B cell (primary cell): ENCODE measurements at regions not wholly inside any gene's neighbourhood (a gene's known extent, or its start where the extent isn't known, plus 50 kb on each side); places are given as distances from the start of the nearest gene placed in this dataset.

Experiments used
- ATAC-seq: fragments of 200-7000 bp; cut with Tn5 transposase; one replicate; pipeline ENCODE4 v1.10.0; 2021; ENCODE audit warnings: low read depth, mild to moderate bottlenecking, moderate number of reproducible peaks, moderate library complexity
- CTCF ChIA-PET: fragments of 350-600 bp; sonication (Branson Sonifier 250); formaldehyde crosslinking; loops from one replicate; lab custom pipeline; 2021; ENCODE audit warnings: antibody characterized with exemption, inconsistent platforms; lab: Charles Lee
- POLR2A ChIA-PET: fragments of 350-600 bp; sonication (Branson Sonifier 250); formaldehyde crosslinking; loops from one replicate; lab custom pipeline; 2021; ENCODE audit warnings: antibody characterized with exemption; lab: Charles Lee
- DNase-seq: peaks from one replicate; pipeline ENCODE4 v3.0.0; 2013
- H2AFZ ChIP-seq: 2 replicates; pipeline ENCODE4 v1.6.1; 2012; ENCODE audit warnings: mild to moderate bottlenecking, low read depth, low read length; ENCODE audit not compliant: insufficient read depth, poor library complexity, severe bottlenecking
- H3K27ac ChIP-seq, 2 donors: 1 replicate in 1 of 2; 2 replicates in 1 of 2; pipeline ENCODE4 v1.5.1; 2012 to 2013; ENCODE audit warnings: low read length in 2 of 2, mild to moderate bottlenecking in 2 of 2, moderate library complexity in 1 of 2
- H3K27me3 ChIP-seq, 4 experiments: fragments of 200-600 bp in 1 of 4; sonication (generic) in 1 of 4; replicated peaks in 1 of 4; 1 replicate in 2 of 4; 2 replicates in 2 of 4; pipeline versions ENCODE4 v1.6.1 to v1.7.0; 2013 to 2016; ENCODE audit warnings: low read length in 3 of 4, mild to moderate bottlenecking in 2 of 4, mixed read lengths in 1 of 4, moderate library complexity in 1 of 4; ENCODE audit not compliant: insufficient read depth in 4 of 4, control insufficient read depth in 3 of 4; ENCODE audit errors: control extremely low read depth in 1 of 4
- H3K36me3 ChIP-seq, 2 experiments: replicated peaks in 1 of 2; 1 replicate in 1 of 2; 2 replicates in 1 of 2; pipeline versions ENCODE4 v1.6.1 to v1.7.1; 2013; ENCODE audit warnings: low read length in 1 of 2; ENCODE audit not compliant: insufficient read depth in 2 of 2, control insufficient read depth in 1 of 2; ENCODE audit errors: control extremely low read depth in 1 of 2, extremely low read depth in 1 of 2
- H3K4me1 ChIP-seq, 2 donors: fragments of 200-600 bp in 1 of 2; sonication (generic) in 1 of 2; 1 replicate in 1 of 2; 2 replicates in 1 of 2; pipeline versions ENCODE4 v1.5.1 to v1.6.1; 2013 to 2017; ENCODE audit warnings: low read length in 2 of 2; ENCODE audit not compliant: control insufficient read depth in 2 of 2, insufficient read depth in 2 of 2
- H3K4me2 ChIP-seq: replicated peaks from 2 replicates; pipeline ENCODE3; 2012; ENCODE audit warnings: mild to moderate bottlenecking, low read depth, low read length; ENCODE audit not compliant: poor library complexity, severe bottlenecking
- H3K4me3 ChIP-seq, 5 experiments: fragments of 200-600 bp in 1 of 5; sonication (generic) in 1 of 5; 1 replicate in 3 of 5; 2 replicates in 2 of 5; pipeline versions ENCODE4 v1.5.1 to v1.7.0; 2011 to 2016; ENCODE audit warnings: low read length in 4 of 5, mild to moderate bottlenecking in 4 of 5, low read depth in 2 of 5, control low read depth in 1 of 5, moderate library complexity in 1 of 5; ENCODE audit not compliant: insufficient read depth in 1 of 5; ENCODE audit errors: control extremely low read depth in 1 of 5, extremely low read depth in 1 of 5
- H3K79me2 ChIP-seq: fragments of 200-600 bp; sonication (generic); one replicate; pipeline ENCODE4 v1.6.0; 2016; ENCODE audit warnings: low read length; ENCODE audit not compliant: control insufficient read depth, insufficient read depth
- H3K9ac ChIP-seq: fragments of 200-600 bp; sonication (generic); 2 replicates; pipeline ENCODE4 v1.6.1; 2017; ENCODE audit warnings: mild to moderate bottlenecking, low read length, moderate library complexity
- H3K9me3 ChIP-seq, 3 donors: one replicate each; pipeline versions ENCODE4 v1.6.1 to v1.7.1; 2013; ENCODE audit warnings: low read length in 2 of 3; ENCODE audit not compliant: control insufficient read depth in 2 of 3, insufficient read depth in 1 of 3; ENCODE audit errors: control extremely low read depth in 1 of 3
- H4K20me1 ChIP-seq: 2 replicates; pipeline ENCODE4 v1.6.0; 2012; ENCODE audit warnings: mild to moderate bottlenecking, low read length; ENCODE audit not compliant: insufficient read depth, control insufficient read depth, poor library complexity, severe bottlenecking
- H3K27ac Mint-ChIP-seq: one replicate; pipeline ENCODE4 v1.8.0; 2021; ENCODE audit warnings: mixed read lengths
- H3K27me3 Mint-ChIP-seq: one replicate; pipeline ENCODE4 v1.8.0; 2021; ENCODE audit warnings: mixed read lengths
- H3K4me1 Mint-ChIP-seq: one replicate; pipeline ENCODE4 v1.8.0; 2021; ENCODE audit warnings: mixed read lengths
- H3K4me3 Mint-ChIP-seq: one replicate; pipeline ENCODE4 v1.8.0; 2021; ENCODE audit warnings: mixed read lengths
- H3K9me3 Mint-ChIP-seq: one replicate; pipeline ENCODE4 v1.8.0; 2022; ENCODE audit warnings: mixed read lengths; ENCODE audit not compliant: insufficient read depth
- CTCF ChIP-seq: fragments of 200-600 bp; IDR thresholded peaks from one replicate; pipeline ENCODE4 v1.8.0; 2022; ENCODE audit warnings: antibody characterized with exemption, mild to moderate bottlenecking
- EZH2 ChIP-seq: IDR thresholded peaks from 2 replicates; pipeline ENCODE4 v1.6.1; 2012; ENCODE audit warnings: borderline replicate concordance, low read depth, mild to moderate bottlenecking, moderate library complexity, low read length; ENCODE audit not compliant: insufficient read depth, poor library complexity, severe bottlenecking
- WGBS: methylation state at CpG from one replicate; pipeline ENCODE4 v1.1.5; 2013; ENCODE audit warnings: missing lambda C conversion rate; ENCODE audit not compliant: insufficient coverage; 5-methylcytosine and 5-hydroxymethylcytosine counted together
- intact Hi-C: fragments of 100-400 bp; cut with micrococcal nuclease; formaldehyde crosslinking; loops from one replicate; pipeline ENCODE4 v1.10.0; 2022

GRCh38 chr13:67445436-67445835 lies 215.3 kb upstream of the PCDH9 start:
- H3K79me2 ChIP-seq, result no peaks in the 10 kb centered on the region
- Mint-ChIP-seq H3K4me3 (no peak overlapping the region), H3K27me3 (no peaks in the 10 kb centered on the region), H3K27ac (no peak overlapping the region), H3K4me1 (no peaks in the 10 kb centered on the region), H3K9me3 (no peaks in the 10 kb centered on the region)
- no peak overlapping the region for H3K9ac ChIP-seq
- ChIA-PET CTCF (no interaction called here), POLR2A (no interaction called here)
- ATAC-seq, result no peak
- H3K9me3 ChIP-seq, result no peaks in the 10 kb centered on the region
- H3K36me3 ChIP-seq, result no peaks in the 10 kb centered on the region
- H3K4me1 ChIP-seq, result no peaks in the 10 kb centered on the region
- H3K27ac ChIP-seq, result no peak overlapping the region
- H3K27me3 ChIP-seq, result no peaks in the 10 kb centered on the region
- intact Hi-C loops, result no loop called here
- no peak for DNase-seq
- H4K20me1 ChIP-seq, result no peaks in the 10 kb centered on the region
- 83% methylated on average over 3 of the region's 5 CpGs for WGBS
- no peak overlapping the region for H3K4me2 ChIP-seq
- TF ChIP-seq CTCF, result no peak
- H2AFZ ChIP-seq, result no peak overlapping the region
- H3K4me3 ChIP-seq, result no peak overlapping the region

DNA sequence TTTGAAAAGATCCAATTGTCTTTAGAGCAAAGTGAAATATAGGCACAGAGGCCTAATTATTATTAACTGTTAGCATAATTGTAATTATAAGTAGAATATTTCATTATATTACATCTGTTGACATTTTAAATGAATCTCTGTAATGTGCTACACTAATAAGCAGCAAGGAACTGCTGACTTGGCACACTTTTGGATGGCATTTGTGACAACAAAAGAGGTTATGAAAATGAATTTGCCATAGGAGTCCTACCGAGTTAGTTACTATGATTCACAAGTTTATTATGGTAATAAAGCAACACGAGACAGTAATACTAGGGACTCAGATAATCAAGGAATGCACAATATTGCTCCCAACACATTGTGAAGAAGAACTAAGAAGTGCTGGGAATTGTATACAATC lies 213.8 kb upstream of the PCDH9 start:
- Histone ChIP-seq H3K27me3 (no peaks in the 10 kb centered on the region), H4K20me1 (no peaks in the 10 kb centered on the region), H3K4me3 (no peak overlapping the region), H3K36me3 (no peaks in the 10 kb centered on the region), H3K79me2 (no peaks in the 10 kb centered on the region), H3K9ac (no peak overlapping the region), H3K27ac (no peak overlapping the region), H3K4me1 (no peaks in the 10 kb centered on the region), H2AFZ (no peak overlapping the region), H3K9me3 (no peaks in the 10 kb centered on the region), H3K4me2 (no peak overlapping the region)
- no peak for ATAC-seq
- no peaks in the 10 kb centered on the region for H3K4me1 Mint-ChIP-seq
- no peak for DNase-seq
- WGBS, result no CpG with 5 or more reads among the region's 2 CpGs
- H3K9me3 Mint-ChIP-seq, result no peaks in the 10 kb centered on the region
- intact Hi-C loops, result no loop called here
- TF ChIP-seq EZH2 (no peak), CTCF (no peak)
- H3K4me3 Mint-ChIP-seq, result no peak overlapping the region
- H3K27me3 Mint-ChIP-seq, result no peaks in the 10 kb centered on the region
- H3K27ac Mint-ChIP-seq, result no peak overlapping the region
- ChIA-PET POLR2A (no interaction called here), CTCF (no interaction called here)
